Astrocyte (in vitro differentiated cells and primary cell): ENCODE measurements at regions not wholly inside any gene's neighbourhood (a gene's known extent, or its start where the extent isn't known, plus 50 kb on each side); places are given as distances from the start of the nearest gene placed in this dataset.

Experiments
- DNase-seq: peaks from one replicate; pipeline ENCODE4 v3.0.0-alpha.2; 2010; ENCODE audit warnings: low read depth
- FAIRE-seq: peaks from 2 replicates; lab custom pipeline; 2011; peaks lifted over from hg19 to GRCh38; lab: Jason Lieb, UNC
- H2AFZ ChIP-seq: 2 replicates; pipeline ENCODE4 v1.6.0; 2012; ENCODE audit warnings: low read depth, low read length, inconsistent platforms
- H3K27ac ChIP-seq: 2 replicates; pipeline ENCODE4 v1.5.1; 2011; ENCODE audit warnings: low read depth, low read length, inconsistent platforms
- H3K27me3 ChIP-seq: 2 replicates; pipeline ENCODE4 v1.6.0; 2011; ENCODE audit warnings: low read length, inconsistent platforms; ENCODE audit not compliant: insufficient read depth
- H3K36me3 ChIP-seq: 2 replicates; pipeline ENCODE4 v1.5.1; 2011; ENCODE audit warnings: low read length, inconsistent platforms; ENCODE audit not compliant: insufficient read depth
- H3K4me1 ChIP-seq: 2 replicates; pipeline ENCODE4 v1.5.1; 2011; ENCODE audit warnings: low read length, inconsistent platforms; ENCODE audit not compliant: insufficient read depth
- H3K4me2 ChIP-seq: 2 replicates; pipeline ENCODE4 v1.6.0; 2012; ENCODE audit warnings: low read length, inconsistent platforms
- H3K4me3 ChIP-seq: 2 replicates; pipeline ENCODE4 v1.5.1; 2011; ENCODE audit warnings: low read depth, mild to moderate bottlenecking, low read length, inconsistent platforms; ENCODE audit not compliant: insufficient read depth
- H3K79me2 ChIP-seq: 2 replicates; pipeline ENCODE4 v1.6.0; 2012; ENCODE audit warnings: mild to moderate bottlenecking, low read length, inconsistent platforms; ENCODE audit not compliant: insufficient read depth
- H3K9ac ChIP-seq: 2 replicates; pipeline ENCODE4 v1.6.0; 2012; ENCODE audit warnings: mild to moderate bottlenecking, low read length, inconsistent platforms
- H3K9me3 ChIP-seq: 2 replicates; pipeline ENCODE4 v1.5.1; 2012; ENCODE audit warnings: low read depth, mild to moderate bottlenecking, low read length, inconsistent platforms; ENCODE audit not compliant: insufficient read depth
- H4K20me1 ChIP-seq: 2 replicates; pipeline ENCODE4 v1.6.0; 2012; ENCODE audit warnings: low read length, inconsistent platforms; ENCODE audit not compliant: insufficient read depth
- H3K27ac Mint-ChIP-seq: one replicate; pipeline ENCODE4 v1.8.0; 2021; ENCODE audit warnings: mild to moderate bottlenecking, mixed read lengths; ENCODE audit not compliant: unreplicated experiment
- H3K27me3 Mint-ChIP-seq: one replicate; pipeline ENCODE4 v1.8.0; 2021; ENCODE audit warnings: low read depth, mixed read lengths; ENCODE audit not compliant: unreplicated experiment
- H3K36me3 Mint-ChIP-seq: one replicate; pipeline ENCODE4 v1.8.0; 2021; ENCODE audit warnings: low read depth, mixed read lengths; ENCODE audit not compliant: unreplicated experiment
- H3K4me1 Mint-ChIP-seq: one replicate; pipeline ENCODE4 v1.8.0; 2021; ENCODE audit warnings: low read depth, mixed read lengths; ENCODE audit not compliant: unreplicated experiment
- H3K4me3 Mint-ChIP-seq: one replicate; pipeline ENCODE4 v1.8.0; 2021; ENCODE audit warnings: mild to moderate bottlenecking, moderate library complexity, mixed read lengths; ENCODE audit not compliant: unreplicated experiment
- H3K9me3 Mint-ChIP-seq: one replicate; pipeline ENCODE4 v1.8.0; 2021; ENCODE audit warnings: mild to moderate bottlenecking, mixed read lengths; ENCODE audit not compliant: unreplicated experiment
- EZH2 ChIP-seq: IDR thresholded peaks from 2 replicates; pipeline ENCODE4 v1.6.1; 2012; ENCODE audit warnings: mild to moderate bottlenecking, low read length, inconsistent platforms; ENCODE audit not compliant: insufficient read depth
- TF ChIP-seq, protein P1 (sequence below): IDR thresholded peaks from 2 replicates; pipeline ENCODE4 v1.5.1; 2011; ENCODE audit warnings: low read depth, mild to moderate bottlenecking, inconsistent platforms, low read length, moderate library complexity; ENCODE audit not compliant: insufficient read depth

DNA sequence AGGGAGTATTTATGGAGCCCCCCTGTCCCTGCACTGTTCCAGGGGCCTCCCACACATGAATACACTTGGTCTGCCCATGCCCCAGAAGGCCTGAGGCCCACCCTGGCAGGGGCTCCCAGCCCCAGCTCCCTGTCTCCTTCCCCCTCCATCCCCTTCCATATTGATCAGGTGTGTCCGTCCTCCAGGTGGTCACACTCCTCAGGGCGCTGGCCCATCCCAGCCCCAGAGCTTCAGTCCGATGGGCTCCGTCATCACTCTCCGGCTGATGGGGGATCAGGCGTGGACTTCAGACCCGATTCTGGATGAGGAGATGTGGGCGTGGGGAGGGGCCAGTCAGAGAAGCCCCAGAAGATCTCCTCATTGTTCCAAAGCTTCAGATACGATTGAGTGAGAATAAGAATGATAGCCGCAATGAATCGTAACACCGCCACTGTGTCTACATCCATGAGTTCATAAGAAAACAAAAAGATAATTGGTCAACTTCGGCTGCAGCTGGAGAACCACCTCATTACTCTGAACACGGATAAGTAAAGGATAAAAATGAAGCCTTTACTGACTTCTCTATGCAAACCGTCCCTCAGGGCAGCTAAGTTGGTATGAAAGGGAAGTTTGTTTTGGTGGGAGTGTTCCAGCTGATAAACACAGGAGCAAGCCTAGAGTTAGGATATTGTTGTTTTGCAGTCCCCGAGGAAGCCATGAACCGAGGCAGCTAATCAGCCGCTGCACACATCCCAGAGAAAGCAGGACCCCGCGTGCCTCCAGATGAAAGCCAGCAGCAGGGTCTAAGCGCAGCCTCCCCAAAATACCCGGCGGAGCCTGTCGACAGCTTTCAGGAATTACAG is 279.5 kb downstream of the NDUFA10 start:
- Mint-ChIP-seq H3K4me1 (no peaks in the 10 kb centered on the region), H3K27ac (no peak overlapping the region), H3K36me3 (no peaks in the 10 kb centered on the region), H3K9me3 (no peaks in the 10 kb centered on the region), H3K27me3 (peaks cover 49% of the 10 kb centered on the region), H3K4me3 (no peak overlapping the region)
- DNase-seq: no peak
- H3K9me3 ChIP-seq: no peaks in the 10 kb centered on the region
- H3K79me2 ChIP-seq: no peaks in the 10 kb centered on the region
- H3K27me3 ChIP-seq: no peaks in the 10 kb centered on the region
- no peaks in the 10 kb centered on the region for H3K36me3 ChIP-seq
- no peaks in the 10 kb centered on the region for H3K4me1 ChIP-seq
- H3K9ac ChIP-seq: no peak overlapping the region
- FAIRE-seq: no peak
- H3K4me3 ChIP-seq: no peak overlapping the region
- TF ChIP-seq EZH2: no peak
- TF ChIP-seq, protein P1, sequence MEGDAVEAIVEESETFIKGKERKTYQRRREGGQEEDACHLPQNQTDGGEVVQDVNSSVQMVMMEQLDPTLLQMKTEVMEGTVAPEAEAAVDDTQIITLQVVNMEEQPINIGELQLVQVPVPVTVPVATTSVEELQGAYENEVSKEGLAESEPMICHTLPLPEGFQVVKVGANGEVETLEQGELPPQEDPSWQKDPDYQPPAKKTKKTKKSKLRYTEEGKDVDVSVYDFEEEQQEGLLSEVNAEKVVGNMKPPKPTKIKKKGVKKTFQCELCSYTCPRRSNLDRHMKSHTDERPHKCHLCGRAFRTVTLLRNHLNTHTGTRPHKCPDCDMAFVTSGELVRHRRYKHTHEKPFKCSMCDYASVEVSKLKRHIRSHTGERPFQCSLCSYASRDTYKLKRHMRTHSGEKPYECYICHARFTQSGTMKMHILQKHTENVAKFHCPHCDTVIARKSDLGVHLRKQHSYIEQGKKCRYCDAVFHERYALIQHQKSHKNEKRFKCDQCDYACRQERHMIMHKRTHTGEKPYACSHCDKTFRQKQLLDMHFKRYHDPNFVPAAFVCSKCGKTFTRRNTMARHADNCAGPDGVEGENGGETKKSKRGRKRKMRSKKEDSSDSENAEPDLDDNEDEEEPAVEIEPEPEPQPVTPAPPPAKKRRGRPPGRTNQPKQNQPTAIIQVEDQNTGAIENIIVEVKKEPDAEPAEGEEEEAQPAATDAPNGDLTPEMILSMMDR: no peak
- no peak overlapping the region for H3K4me2 ChIP-seq
- no peak overlapping the region for H3K27ac ChIP-seq
- H4K20me1 ChIP-seq: no peaks in the 10 kb centered on the region
- H2AFZ ChIP-seq: no peak overlapping the region

DNA sequence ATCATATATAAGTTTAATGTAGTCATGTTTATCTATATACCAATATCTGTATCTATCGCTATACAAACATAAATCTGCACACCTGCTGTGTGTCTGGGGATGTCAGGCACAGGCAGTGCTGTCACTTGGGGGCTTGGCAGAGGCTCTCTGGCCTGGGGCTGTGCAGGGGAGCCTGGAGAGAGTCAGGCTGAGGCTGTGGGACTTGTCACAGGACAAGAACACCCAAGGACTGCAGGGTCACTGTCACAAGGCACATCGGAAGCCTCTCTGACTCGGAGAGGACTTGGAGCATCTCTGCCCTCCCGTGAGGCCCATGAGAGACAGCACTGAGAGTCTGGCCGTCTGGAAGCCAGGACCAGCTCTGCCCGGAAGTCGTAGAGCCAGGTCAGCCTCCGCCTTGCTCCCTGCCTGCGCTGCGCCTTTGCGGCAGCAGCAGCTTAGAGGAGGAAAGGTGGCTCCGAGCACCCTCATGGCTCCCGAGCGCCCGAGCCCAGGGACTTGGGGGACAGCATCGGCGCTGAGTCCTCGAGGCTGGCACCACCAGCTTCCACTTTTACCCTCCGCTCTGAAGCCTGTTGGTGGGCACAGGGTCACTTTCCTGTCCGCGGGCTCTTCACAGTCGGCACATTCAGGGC is 280.3 kb downstream of the NDUFA10 start:
- H3K4me1 Mint-ChIP-seq: no peaks in the 10 kb centered on the region
- Histone ChIP-seq H3K27me3 (no peaks in the 10 kb centered on the region), H3K9ac (no peak overlapping the region), H4K20me1 (no peaks in the 10 kb centered on the region), H3K4me3 (no peak overlapping the region), H3K9me3 (no peaks in the 10 kb centered on the region), H2AFZ (no peak overlapping the region), H3K4me1 (no peaks in the 10 kb centered on the region), H3K4me2 (no peak overlapping the region), H3K79me2 (no peaks in the 10 kb centered on the region), H3K27ac (no peak overlapping the region), H3K36me3 (no peaks in the 10 kb centered on the region)
- H3K36me3 Mint-ChIP-seq: no peaks in the 10 kb centered on the region
- TF ChIP-seq, protein P1: no peak
- no peak for TF ChIP-seq EZH2
- H3K27me3 Mint-ChIP-seq: peaks cover 51% of the 10 kb centered on the region
- DNase-seq (no peak), FAIRE-seq (no peak)
- no peak overlapping the region for H3K27ac Mint-ChIP-seq
- no peak overlapping the region for H3K4me3 Mint-ChIP-seq
- H3K9me3 Mint-ChIP-seq: no peaks in the 10 kb centered on the region

DNA sequence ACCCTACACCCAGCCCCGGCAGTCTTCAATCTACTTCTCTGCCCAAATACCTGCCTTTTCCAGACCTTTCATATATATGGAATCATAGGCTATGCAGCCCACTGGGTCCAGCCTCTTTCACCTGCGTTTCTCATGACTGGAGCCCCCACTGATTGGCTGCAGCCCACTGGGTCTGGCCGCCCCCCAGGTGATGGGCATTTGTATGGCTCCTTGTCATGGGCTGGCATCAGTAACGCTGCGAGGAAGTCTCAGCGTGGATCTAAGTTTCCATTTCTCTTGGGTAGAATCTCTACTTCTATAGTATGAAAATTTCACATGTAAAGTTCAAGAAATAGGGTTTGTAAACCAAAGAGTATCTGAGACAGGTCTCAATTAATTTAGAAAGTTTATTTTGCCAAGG is 281.9 kb downstream of the NDUFA10 start:
- no peak overlapping the region for H3K27ac ChIP-seq
- H3K4me3 ChIP-seq: no peak overlapping the region
- no peak overlapping the region for H3K9ac ChIP-seq
- H3K27me3 Mint-ChIP-seq: peaks cover 48% of the 10 kb centered on the region
- no peak overlapping the region for H3K4me3 Mint-ChIP-seq
- H3K36me3 ChIP-seq: no peaks in the 10 kb centered on the region
- H3K9me3 Mint-ChIP-seq: no peaks in the 10 kb centered on the region
- no peak for DNase-seq
- no peaks in the 10 kb centered on the region for H4K20me1 ChIP-seq
- H3K4me1 ChIP-seq: no peaks in the 10 kb centered on the region
- H3K79me2 ChIP-seq: no peaks in the 10 kb centered on the region
- H3K9me3 ChIP-seq: no peaks in the 10 kb centered on the region
- no peak overlapping the region for H3K4me2 ChIP-seq
- no peak for FAIRE-seq
- no peak overlapping the region for H2AFZ ChIP-seq
- no peaks in the 10 kb centered on the region for H3K36me3 Mint-ChIP-seq
- H3K4me1 Mint-ChIP-seq: no peaks in the 10 kb centered on the region
- no peaks in the 10 kb centered on the region for H3K27me3 ChIP-seq
- no peak overlapping the region for H3K27ac Mint-ChIP-seq
- no peak for TF ChIP-seq EZH2
- TF ChIP-seq, protein P1: no peak
